ENCODE measurements at regions not wholly inside any gene's neighbourhood (a gene's known extent, or its start where the extent isn't known, plus 50 kb on each side); places are given as distances from the start of the nearest gene placed in this dataset.

DNA sequence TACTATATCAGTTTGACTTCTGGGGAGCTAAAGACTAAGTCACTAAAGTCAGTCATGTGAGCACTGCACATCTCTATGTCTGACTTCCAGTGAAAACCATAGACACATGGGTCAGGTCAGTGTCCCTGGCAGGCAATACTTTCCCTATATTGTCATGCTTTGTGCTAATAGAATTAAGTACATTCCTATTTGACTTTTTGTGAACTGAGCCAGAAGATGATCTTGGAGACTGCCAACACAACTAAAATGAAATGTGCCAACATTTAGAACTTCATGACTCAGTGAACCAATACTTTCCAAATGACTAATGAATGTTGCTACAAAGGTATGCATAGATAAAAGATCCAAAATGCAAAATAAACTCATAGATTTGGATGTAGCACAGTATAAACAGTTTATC lies 820.8 kb upstream of the FAM98A start:
- no peak overlapping the region for H3K27ac ChIP-seq (ENCODE audit: control insufficient read depth, insufficient read depth)
- no peak for DNase-seq (ENCODE audit: low read depth, low spot score)
- in situ Hi-C loops (cut with MboI), result no loop called here
- H3K9ac ChIP-seq (ENCODE audit: control insufficient read depth, insufficient read depth, low read length), result no peak overlapping the region
- H3K9me3 ChIP-seq (replicated peaks; ENCODE audit: control insufficient read depth, insufficient read depth, low read length), result no peaks in the 10 kb centered on the region
- ChIA-PET SMC1A (ENCODE audit: uncharacterized antibody, unreplicated experiment) (interaction anchor here (1.2 kb wide), 1 partner anchor 55 kb away, joined by 3 read pairs; no protein-coding TSS in a partner anchor), POLR2A (no interaction called here), RAD21 (ENCODE audit: unreplicated experiment) (no interaction called here), CTCF (no interaction called here)
- no peaks in the 10 kb centered on the region for H4K20me1 ChIP-seq (ENCODE audit: control insufficient read depth, insufficient read depth)
- H3K36me3 ChIP-seq (ENCODE audit: control insufficient read depth in 2 of 2, insufficient read depth in 2 of 2, low read length in 1 of 2), result no peaks in the 10 kb centered on the region
- intact Hi-C loops (cut with micrococcal nuclease; ENCODE audit: unreplicated experiment), result no loop called here
- no peak overlapping the region for H2AFZ ChIP-seq (ENCODE audit: control insufficient read depth, low read depth, low read length)
- FAIRE-seq, result no peak
- no peaks in the 10 kb centered on the region for H3K27me3 ChIP-seq (replicated peaks in 1 of 2; ENCODE audit: control insufficient read depth in 2 of 2, insufficient read depth in 2 of 2, low read length in 1 of 2)
- ATAC-seq, result no peak
- H3K4me1 ChIP-seq (ENCODE audit: control insufficient read depth, insufficient read depth, low read length), result no peaks in the 10 kb centered on the region
- BruUV-seq (replicated peaks), result no TSS peak
- H3K79me2 ChIP-seq (ENCODE audit: control insufficient read depth, insufficient read depth, low read length), result no peaks in the 10 kb centered on the region
- TF ChIP-seq NFIC (IDR thresholded peaks at IDR 0.05; ENCODE audit: low read depth, low read length), result no peak
- TF ChIP-seq, protein P1, sequence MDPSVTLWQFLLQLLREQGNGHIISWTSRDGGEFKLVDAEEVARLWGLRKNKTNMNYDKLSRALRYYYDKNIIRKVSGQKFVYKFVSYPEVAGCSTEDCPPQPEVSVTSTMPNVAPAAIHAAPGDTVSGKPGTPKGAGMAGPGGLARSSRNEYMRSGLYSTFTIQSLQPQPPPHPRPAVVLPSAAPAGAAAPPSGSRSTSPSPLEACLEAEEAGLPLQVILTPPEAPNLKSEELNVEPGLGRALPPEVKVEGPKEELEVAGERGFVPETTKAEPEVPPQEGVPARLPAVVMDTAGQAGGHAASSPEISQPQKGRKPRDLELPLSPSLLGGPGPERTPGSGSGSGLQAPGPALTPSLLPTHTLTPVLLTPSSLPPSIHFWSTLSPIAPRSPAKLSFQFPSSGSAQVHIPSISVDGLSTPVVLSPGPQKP (IDR thresholded peaks at IDR 0.05; ENCODE audit: low read depth, low read length), result no peak
- TF ChIP-seq POLR2AphosphoS2 (IDR thresholded peaks at IDR 0.05; ENCODE audit: low read depth, low read length), result no peak
- no peak for TF ChIP-seq BCLAF1 (IDR thresholded peaks at IDR 0.05)
- TF ChIP-seq STAT1 (conservative IDR thresholded peaks at IDR 0.05), result no peak
- TF ChIP-seq NRF1 (conservative IDR thresholded peaks at IDR 0.05; ENCODE audit: low read depth, low read length), result no peak
- TF ChIP-seq ATF2 (IDR thresholded peaks at IDR 0.05; ENCODE audit: low read length), result no peak
- TF ChIP-seq NFYA (IDR thresholded peaks at IDR 0.05; ENCODE audit: borderline replicate concordance, low read depth, low read length), result no peak
- no peak for TF ChIP-seq MYC (IDR thresholded peaks at IDR 0.05; ENCODE audit: insufficient read depth, insufficient read length, insufficient replicate concordance, low read length, severe bottlenecking)
- TF ChIP-seq ZNF207 (IDR thresholded peaks at IDR 0.05; ENCODE audit: borderline replicate concordance), result no peak
- no peak for TF ChIP-seq ZNF24 (IDR thresholded peaks at IDR 0.05)
- TF ChIP-seq NFYB (IDR thresholded peaks at IDR 0.05; ENCODE audit: insufficient read depth, low read depth, low read length), result no peak
- TF ChIP-seq EP300 (IDR thresholded peaks at IDR 0.05; ENCODE audit: borderline replicate concordance in 1 of 2, control insufficient read depth in 1 of 2, low read depth in 2 of 2, low read length in 2 of 2), result no peak
- TF ChIP-seq SPI1 (IDR thresholded peaks at IDR 0.05; ENCODE audit: borderline replicate concordance, insufficient read depth, low read depth, low read length), result no peak
- TF ChIP-seq BHLHE40 (IDR thresholded peaks at IDR 0.05; ENCODE audit: borderline replicate concordance in 1 of 2, low read depth in 2 of 2, low read length in 1 of 2), result no peak
- no peak for TF ChIP-seq RELA (IDR thresholded peaks at IDR 0.05; ENCODE audit: borderline replicate concordance, partially characterized antibody)
- no peak for TF ChIP-seq ZSCAN29 (IDR thresholded peaks at IDR 0.05)
- H3K4me2 ChIP-seq (ENCODE audit: control insufficient read depth, insufficient read depth), result no peak overlapping the region
- no peak overlapping the region for H3K4me3 ChIP-seq

Measured in GM12878 (cell line).